OCI-LY3 (cell line): ENCODE measurements at regions not wholly inside any gene's neighbourhood (a gene's known extent, or its start where the extent isn't known, plus 50 kb on each side); places are given as distances from the start of the nearest gene placed in this dataset.

Source experiments
- H2AFZ ChIP-seq: fragments of 200-600, 300-600 bp; shearing (Covaris generic); 2 replicates; pipeline ENCODE4 v1.6.0; 2014; ENCODE audit warnings: antibody characterized with exemption, low read depth, low read length
- H3K27ac ChIP-seq: fragments of 200-600, 300-600 bp; sonication (generic); 2 replicates; pipeline ENCODE4 v1.5.1; 2014; ENCODE audit warnings: mild to moderate bottlenecking, low read length, moderate library complexity, mixed read lengths
- H3K27me3 ChIP-seq: fragments of 200-600, 300-600 bp; sonication (generic); 2 replicates; pipeline ENCODE4 v1.6.1; 2014; ENCODE audit warnings: low read depth, low read length, mixed read lengths
- H3K36me3 ChIP-seq: fragments of 200-600, 300-600 bp; sonication (generic); replicated peaks from 2 replicates; pipeline ENCODE3; 2014; ENCODE audit warnings: low read depth, low read length, mixed read lengths
- H3K4me1 ChIP-seq: fragments of 300-600, 200-600 bp; sonication (generic); 2 replicates; pipeline ENCODE4 v1.6.1; 2014; ENCODE audit warnings: low read length, mixed read lengths
- H3K4me2 ChIP-seq: fragments of 200-600, 300-600 bp; sonication (generic); 2 replicates; pipeline ENCODE4 v1.6.1; 2014; ENCODE audit warnings: low read length, mixed read lengths
- H3K4me3 ChIP-seq: fragments of 300-600, 200-600 bp; sonication (generic); 2 replicates; pipeline ENCODE4 v1.5.1; 2014; ENCODE audit warnings: antibody characterized with exemption, mild to moderate bottlenecking, low read length, moderate library complexity
- H3K79me2 ChIP-seq: fragments of 300-600, 200-600 bp; shearing (Covaris generic); 2 replicates; pipeline ENCODE4 v1.6.1; 2014; ENCODE audit warnings: mild to moderate bottlenecking, low read length, mixed read lengths
- H3K9ac ChIP-seq: fragments of 300-600, 200-600 bp; shearing (Covaris generic); 2 replicates; pipeline ENCODE4 v1.6.0; 2014; ENCODE audit warnings: mild to moderate bottlenecking, low read length, moderate library complexity
- H3K9me3 ChIP-seq: fragments of 200-600, 300-600 bp; shearing (Covaris generic); 2 replicates; pipeline ENCODE4 v1.6.1; 2014; ENCODE audit warnings: low read length, mixed read lengths; ENCODE audit not compliant: insufficient read depth
- H4K20me1 ChIP-seq: fragments of 200-600, 300-600 bp; sonication (generic); 2 replicates; pipeline ENCODE4 v1.6.1; 2016; ENCODE audit warnings: low read length, mixed read lengths; ENCODE audit not compliant: insufficient read depth
- EZH2phosphoT487 ChIP-seq: fragments of 200-600 bp; shearing (Covaris generic); IDR thresholded peaks from 2 replicates; pipeline ENCODE4 v1.6.1; 2018; ENCODE audit warnings: antibody characterized with exemption, mixed run types, low read depth
- TF ChIP-seq, protein P1 (sequence below): fragments of 200-600, 300-600 bp; sonication (generic); IDR thresholded peaks from 2 replicates; pipeline ENCODE4 v1.5.1; 2014; ENCODE audit warnings: antibody characterized with exemption, low read length, low read depth

DNA sequence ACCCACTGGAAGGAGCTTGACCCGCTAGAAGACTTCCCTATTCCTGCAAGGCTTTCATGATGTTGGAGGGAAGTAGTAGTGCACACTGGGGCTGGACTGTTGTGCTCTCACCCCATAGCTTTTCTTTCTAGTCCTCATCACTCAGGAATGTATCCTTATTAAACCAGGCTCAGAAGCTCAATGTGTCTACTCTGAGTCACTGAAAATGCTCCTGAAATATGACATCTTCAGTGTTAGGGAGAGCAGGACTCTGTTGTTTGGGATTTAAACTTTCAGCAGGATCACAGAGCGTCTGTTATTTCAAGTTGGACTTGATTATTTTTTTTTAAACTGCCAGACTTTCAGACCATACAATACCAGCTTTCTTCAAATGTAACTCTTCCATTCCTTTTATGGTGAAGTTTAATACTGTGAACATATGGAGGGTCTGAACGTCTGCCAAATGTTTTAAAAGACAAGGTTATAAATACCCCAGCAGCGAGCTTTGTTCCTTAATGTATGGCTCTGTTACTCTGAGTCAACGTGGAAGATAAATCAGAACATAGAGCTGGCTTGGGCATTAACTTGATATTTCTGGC, 257.5 kb downstream of the CDH11 start:
- Histone ChIP-seq H3K79me2 (no peaks in the 10 kb centered on the region), H3K27ac (no peak overlapping the region), H2AFZ (no peak overlapping the region), H3K4me2 (no peak overlapping the region), H3K9me3 (no peaks in the 10 kb centered on the region), H4K20me1 (no peaks in the 10 kb centered on the region), H3K4me3 (no peak overlapping the region), H3K27me3 (no peaks in the 10 kb centered on the region), H3K4me1 (no peaks in the 10 kb centered on the region), H3K9ac (no peak overlapping the region), H3K36me3 (no peaks in the 10 kb centered on the region)
- TF ChIP-seq, protein P1, sequence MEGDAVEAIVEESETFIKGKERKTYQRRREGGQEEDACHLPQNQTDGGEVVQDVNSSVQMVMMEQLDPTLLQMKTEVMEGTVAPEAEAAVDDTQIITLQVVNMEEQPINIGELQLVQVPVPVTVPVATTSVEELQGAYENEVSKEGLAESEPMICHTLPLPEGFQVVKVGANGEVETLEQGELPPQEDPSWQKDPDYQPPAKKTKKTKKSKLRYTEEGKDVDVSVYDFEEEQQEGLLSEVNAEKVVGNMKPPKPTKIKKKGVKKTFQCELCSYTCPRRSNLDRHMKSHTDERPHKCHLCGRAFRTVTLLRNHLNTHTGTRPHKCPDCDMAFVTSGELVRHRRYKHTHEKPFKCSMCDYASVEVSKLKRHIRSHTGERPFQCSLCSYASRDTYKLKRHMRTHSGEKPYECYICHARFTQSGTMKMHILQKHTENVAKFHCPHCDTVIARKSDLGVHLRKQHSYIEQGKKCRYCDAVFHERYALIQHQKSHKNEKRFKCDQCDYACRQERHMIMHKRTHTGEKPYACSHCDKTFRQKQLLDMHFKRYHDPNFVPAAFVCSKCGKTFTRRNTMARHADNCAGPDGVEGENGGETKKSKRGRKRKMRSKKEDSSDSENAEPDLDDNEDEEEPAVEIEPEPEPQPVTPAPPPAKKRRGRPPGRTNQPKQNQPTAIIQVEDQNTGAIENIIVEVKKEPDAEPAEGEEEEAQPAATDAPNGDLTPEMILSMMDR: no peak
- no peak for TF ChIP-seq EZH2phosphoT487

DNA sequence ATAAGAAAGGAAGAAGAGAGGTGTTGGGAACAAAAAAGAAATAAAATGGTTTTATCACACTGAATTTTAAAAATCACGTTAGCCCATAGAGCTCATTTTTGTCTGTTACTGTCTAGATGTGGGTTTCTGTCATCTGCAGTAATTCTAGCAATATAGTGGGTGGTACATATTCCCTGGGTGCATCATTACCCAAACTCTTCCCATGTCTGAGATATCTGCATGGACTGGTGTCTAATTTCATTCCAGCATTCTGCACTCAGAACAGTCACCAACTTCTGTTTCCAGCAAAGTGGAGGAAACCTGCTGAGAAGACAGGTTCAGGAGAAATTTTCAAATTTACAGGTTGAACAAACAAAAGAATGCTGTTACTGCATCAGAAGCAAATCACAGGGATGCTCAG, 263.8 kb downstream of the CDH11 start:
- Histone ChIP-seq H3K4me1 (no peaks in the 10 kb centered on the region), H2AFZ (no peak overlapping the region)
- no peak for TF ChIP-seq EZH2phosphoT487
- TF ChIP-seq, protein P1: no peak

DNA sequence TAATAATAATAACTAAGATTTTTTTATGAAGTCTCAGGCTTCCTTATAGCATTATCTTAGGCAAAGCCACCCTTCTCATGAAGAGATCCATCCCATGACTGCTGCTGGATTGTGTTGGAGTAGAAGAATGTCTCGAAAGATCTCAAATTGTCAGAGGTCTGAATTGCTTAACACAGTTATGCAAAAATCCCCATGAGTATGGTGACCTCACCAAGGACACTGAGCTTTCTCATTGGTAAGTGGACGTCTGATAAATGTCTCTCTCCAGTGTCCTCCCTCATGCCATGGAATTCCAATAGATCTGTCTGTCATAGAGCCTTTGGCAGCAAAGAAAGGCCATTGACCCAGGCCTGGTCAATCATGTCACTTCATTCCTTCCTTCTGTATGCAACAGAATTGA, 264.5 kb downstream of the CDH11 start:
- H3K79me2 ChIP-seq: no peaks in the 10 kb centered on the region
- H2AFZ ChIP-seq: no peak overlapping the region
- no peaks in the 10 kb centered on the region for H3K27me3 ChIP-seq
- H3K4me1 ChIP-seq: no peaks in the 10 kb centered on the region
- no peaks in the 10 kb centered on the region for H4K20me1 ChIP-seq
- TF ChIP-seq, protein P1: no peak
- no peak for TF ChIP-seq EZH2phosphoT487
- no peak overlapping the region for H3K27ac ChIP-seq
- H3K36me3 ChIP-seq: no peaks in the 10 kb centered on the region
- H3K9ac ChIP-seq: no peak overlapping the region
- H3K4me2 ChIP-seq: no peak overlapping the region
- no peak overlapping the region for H3K4me3 ChIP-seq
- no peaks in the 10 kb centered on the region for H3K9me3 ChIP-seq

More for the DNA sequence above, 263.8 kb downstream of the CDH11 start:
- Histone ChIP-seq H3K27ac (no peak overlapping the region), H3K36me3 (no peaks in the 10 kb centered on the region), H3K9me3 (no peaks in the 10 kb centered on the region), H3K9ac (no peak overlapping the region), H3K4me3 (no peak overlapping the region), H3K79me2 (no peaks in the 10 kb centered on the region), H3K4me2 (no peak overlapping the region), H4K20me1 (no peaks in the 10 kb centered on the region), H3K27me3 (no peaks in the 10 kb centered on the region)

DNA sequence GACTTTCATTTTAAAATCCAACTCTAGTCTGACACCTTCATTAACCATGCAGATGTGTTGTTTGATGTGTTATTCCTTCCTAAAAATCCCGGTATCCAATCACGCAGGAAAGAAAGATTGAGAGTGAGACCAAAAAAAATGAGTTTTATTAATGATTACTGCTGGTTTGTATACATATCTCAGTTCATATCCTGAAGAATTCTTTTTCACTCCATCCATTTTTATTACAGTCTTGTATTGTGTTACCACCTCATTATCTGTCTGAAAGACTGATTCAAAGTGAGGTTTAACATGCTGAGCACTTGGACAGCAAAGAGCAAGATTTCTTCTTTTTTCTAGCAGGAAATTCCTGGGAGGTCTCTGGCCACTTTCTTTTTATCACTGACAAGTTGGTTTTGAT, 268.3 kb downstream of the CDH11 start:
- no peak for TF ChIP-seq EZH2phosphoT487
- TF ChIP-seq, protein P1: no peak
- H3K4me2 ChIP-seq: no peak overlapping the region
- no peak overlapping the region for H3K4me3 ChIP-seq
- H3K79me2 ChIP-seq: no peaks in the 10 kb centered on the region
- no peaks in the 10 kb centered on the region for H3K9me3 ChIP-seq
- H3K4me1 ChIP-seq: no peaks in the 10 kb centered on the region
- H4K20me1 ChIP-seq: no peaks in the 10 kb centered on the region
- H2AFZ ChIP-seq: no peak overlapping the region
- no peak overlapping the region for H3K9ac ChIP-seq
- H3K27ac ChIP-seq: no peak overlapping the region
- H3K36me3 ChIP-seq: no peaks in the 10 kb centered on the region
- no peaks in the 10 kb centered on the region for H3K27me3 ChIP-seq
